ENCODE measurements at regions not wholly inside any gene's neighbourhood (a gene's known extent, or its start where the extent isn't known, plus 50 kb on each side); places are given as distances from the start of the nearest gene placed in this dataset.
"Not testable (repeated sequence)": the region's sequence is repeated elsewhere in the genome, so short reads cannot be mapped to it uniquely, and the experiment has no call there.

- no peak for DNase-seq (ENCODE audit: low read depth)
These were observed 446.3 kb downstream of the PREX1 start for GRCh38 chr20:48381353-48382120.

- no peak for DNase-seq (ENCODE audit: low read depth)
These were observed 447.1 kb downstream of the PREX1 start for GRCh38 chr20:48380661-48381060.

GRCh38 chr20:48378976-48379675 lies 448.7 kb downstream of the PREX1 start:
- DNase-seq (ENCODE audit: low read depth), result no peak

- no peak for DNase-seq (ENCODE audit: low read depth)
These were observed 449.9 kb downstream of the PREX1 start for GRCh38 chr20:48377940-48378339.

GRCh38 chr20:48375804-48376203 lies 452.0 kb downstream of the PREX1 start:
- DNase-seq (ENCODE audit: low read depth), result no peak

- no peak for DNase-seq (ENCODE audit: low read depth)
These were observed 452.7 kb downstream of the PREX1 start for GRCh38 chr20:48374991-48375595.

GRCh38 chr20:48374031-48374907 lies 453.5 kb downstream of the PREX1 start:
- DNase-seq (ENCODE audit: low read depth), result not testable (repeated sequence)

- no peak for DNase-seq (ENCODE audit: low read depth)
These were observed 454.3 kb downstream of the PREX1 start for GRCh38 chr20:48373555-48373934.

GRCh38 chr20:48372851-48373554 lies 454.8 kb downstream of the PREX1 start:
- DNase-seq (ENCODE audit: low read depth), result not testable (repeated sequence)

- no peak for DNase-seq (ENCODE audit: low read depth)
These were observed 456.6 kb downstream of the PREX1 start for GRCh38 chr20:48371211-48371610.

- not testable (repeated sequence) for DNase-seq (ENCODE audit: low read depth)
These were observed 459.2 kb downstream of the PREX1 start for GRCh38 chr20:48368580-48369021.

GRCh38 chr20:48367541-48368358 lies 460.0 kb downstream of the PREX1 start:
- not testable (repeated sequence) for DNase-seq (ENCODE audit: low read depth)

GRCh38 chr20:48366230-48366629 lies 461.6 kb downstream of the PREX1 start:
- no peak for DNase-seq (ENCODE audit: low read depth)

- no peak for DNase-seq (ENCODE audit: low read depth)
These were observed 462.9 kb downstream of the PREX1 start for GRCh38 chr20:48364688-48365421.

- no peak for DNase-seq (ENCODE audit: low read depth)
These were observed 463.7 kb downstream of the PREX1 start for GRCh38 chr20:48364055-48364454.

- DNase-seq (ENCODE audit: low read depth), result no peak
These were observed 467.3 kb downstream of the PREX1 start for GRCh38 chr20:48360342-48360975.

- DNase-seq (ENCODE audit: low read depth), result no peak
These were observed 468.0 kb downstream of the PREX1 start for GRCh38 chr20:48359692-48360341.

- DNase-seq (ENCODE audit: low read depth), result not testable (repeated sequence)
These were observed 468.8 kb downstream of the PREX1 start for GRCh38 chr20:48359055-48359390.

Measured in fibroblast of the conjunctiva (primary cell).